ENCODE measurements at regions not wholly inside any gene's neighbourhood (a gene's known extent, or its start where the extent isn't known, plus 50 kb on each side); places are given as distances from the start of the nearest gene placed in this dataset.

- intact Hi-C loops (cut with DNase I) = no loop called here
- peaks cover 0 to 4% (median 0%) of the 10 kb centered on the region in 3 donors for H3K9me3 ChIP-seq (ENCODE audit: control insufficient read depth in 2 of 3, insufficient read depth in 1 of 3, low read length in 3 of 3)
- H3K9ac ChIP-seq (ENCODE audit: low read length in 3 of 3) = no peak overlapping the region
- FAIRE-seq = no peak
- no peak for DNase-seq
- H3K27me3 ChIP-seq (ENCODE audit: control insufficient read depth, insufficient read depth, low read length) = no peaks in the 10 kb centered on the region
- no peaks in the 10 kb centered on the region for H3K4me1 ChIP-seq (ENCODE audit: control insufficient read depth in 2 of 3, insufficient read depth in 2 of 3, low read depth in 1 of 3, low read length in 3 of 3)
- no peaks in the 10 kb centered on the region for H3K36me3 ChIP-seq (ENCODE audit: control insufficient read depth in 2 of 3, insufficient read depth in 3 of 3, low read length in 3 of 3)
- H3K4me3 ChIP-seq (ENCODE audit: low read length in 3 of 3) = no peak overlapping the region
- TF ChIP-seq CTCF (IDR thresholded peaks at IDR 0.05; ENCODE audit: borderline replicate concordance, extremely low read depth, insufficient read depth) = no peak
- H3K27ac ChIP-seq (ENCODE audit: low read depth in 2 of 2, low read length in 2 of 2) = no peak overlapping the region
Measured at GRCh38 chr2:81747481-81748070, 1443.0 kb upstream of the LRRTM1 start.

- no peak for FAIRE-seq
Measured at GRCh38 chr2:81739966-81740365, 1435.4 kb upstream of the LRRTM1 start.

GRCh38 chr2:81734981-81735380, 1430.4 kb upstream of the LRRTM1 start:
- H3K4me3 ChIP-seq (ENCODE audit: low read length in 3 of 3) = no peak overlapping the region
- H3K9me3 ChIP-seq (ENCODE audit: control insufficient read depth in 2 of 3, insufficient read depth in 1 of 3, low read length in 3 of 3) = no peaks in the 10 kb centered on the region
- FAIRE-seq (no peak), DNase-seq (no peak)
- H3K27me3 ChIP-seq (ENCODE audit: control insufficient read depth, insufficient read depth, low read length) = no peaks in the 10 kb centered on the region
- H3K9ac ChIP-seq (ENCODE audit: low read length in 3 of 3) = no peak overlapping the region
- no peak for TF ChIP-seq CTCF (IDR thresholded peaks at IDR 0.05; ENCODE audit: borderline replicate concordance, extremely low read depth, insufficient read depth)
- intact Hi-C loops (cut with DNase I) = no loop called here
- H3K4me1 ChIP-seq (ENCODE audit: control insufficient read depth in 2 of 3, insufficient read depth in 2 of 3, low read depth in 1 of 3, low read length in 3 of 3) = no peaks in the 10 kb centered on the region
- no peaks in the 10 kb centered on the region for H3K36me3 ChIP-seq (ENCODE audit: control insufficient read depth in 2 of 3, insufficient read depth in 3 of 3, low read length in 3 of 3)
- H3K27ac ChIP-seq (ENCODE audit: low read depth in 2 of 2, low read length in 2 of 2) = no peak overlapping the region

More at GRCh38 chr2:81739966-81740365, 1435.4 kb upstream of the LRRTM1 start:
- Histone ChIP-seq H3K36me3 (ENCODE audit: control insufficient read depth in 2 of 3, insufficient read depth in 3 of 3, low read length in 3 of 3) (no peaks in the 10 kb centered on the region), H3K9ac (ENCODE audit: low read length in 3 of 3) (no peak overlapping the region), H3K4me1 (ENCODE audit: control insufficient read depth in 2 of 3, insufficient read depth in 2 of 3, low read depth in 1 of 3, low read length in 3 of 3) (no peaks in the 10 kb centered on the region), H3K9me3 (ENCODE audit: control insufficient read depth in 2 of 3, insufficient read depth in 1 of 3, low read length in 3 of 3) (peaks cover 0 to 1% (median 0%) of the 10 kb centered on the region in 3 donors), H3K27me3 (ENCODE audit: control insufficient read depth, insufficient read depth, low read length) (no peaks in the 10 kb centered on the region), H3K4me3 (ENCODE audit: low read length in 3 of 3) (no peak overlapping the region), H3K27ac (ENCODE audit: low read depth in 2 of 2, low read length in 2 of 2) (no peak overlapping the region)
- no peak for TF ChIP-seq CTCF (IDR thresholded peaks at IDR 0.05; ENCODE audit: borderline replicate concordance, extremely low read depth, insufficient read depth)
- intact Hi-C loops (cut with DNase I) = no loop called here
- DNase-seq = no peak

GRCh38 chr2:81714817-81715216, 1410.3 kb upstream of the LRRTM1 start:
- Histone ChIP-seq H3K9me3 (ENCODE audit: control insufficient read depth in 2 of 3, insufficient read depth in 1 of 3, low read length in 3 of 3) (no peaks in the 10 kb centered on the region), H3K27me3 (ENCODE audit: control insufficient read depth, insufficient read depth, low read length) (no peaks in the 10 kb centered on the region), H3K9ac (ENCODE audit: low read length in 3 of 3) (no peak overlapping the region), H3K27ac (ENCODE audit: low read depth in 2 of 2, low read length in 2 of 2) (no peak overlapping the region), H3K36me3 (ENCODE audit: control insufficient read depth in 2 of 3, insufficient read depth in 3 of 3, low read length in 3 of 3) (no peaks in the 10 kb centered on the region), H3K4me3 (ENCODE audit: low read length in 3 of 3) (no peak overlapping the region), H3K4me1 (ENCODE audit: control insufficient read depth in 2 of 3, insufficient read depth in 2 of 3, low read depth in 1 of 3, low read length in 3 of 3) (no peaks in the 10 kb centered on the region)
- no peak for FAIRE-seq
- no peak for TF ChIP-seq CTCF (IDR thresholded peaks at IDR 0.05; ENCODE audit: borderline replicate concordance, extremely low read depth, insufficient read depth)
- intact Hi-C loops (cut with DNase I) = no loop called here
- DNase-seq = no peak
